Adrenal gland (tissue), 5 donors: ENCODE measurements at regions not wholly inside any gene's neighbourhood (a gene's known extent, or its start where the extent isn't known, plus 50 kb on each side); places are given as distances from the start of the nearest gene placed in this dataset.

ENCODE experiments used
- POLR2A ChIP-seq, 2 donors: fragments of 450-650 bp; IDR thresholded peaks; one replicate each; pipeline ENCODE4 v1.6.1; 2017; ENCODE audit warnings: antibody characterized with exemption in 2 of 2, mild to moderate bottlenecking in 2 of 2, moderate library complexity in 1 of 2
- TF ChIP-seq, protein P1 (sequence below), 6 experiments: fragments of 450-650 bp in 4 of 6; fragments of 200-600 bp in 2 of 6; sonication (generic) in 1 of 6; IDR thresholded peaks; 1 replicate in 5 of 6; 2 replicates in 1 of 6; pipeline versions ENCODE4 v1.5.1 to v1.8.0; 2016 to 2021; ENCODE audit warnings: antibody characterized with exemption in 6 of 6, mild to moderate bottlenecking in 2 of 6, moderate library complexity in 1 of 6
- donor health status: DM: no; HTN: no; CAD: no.

DNA sequence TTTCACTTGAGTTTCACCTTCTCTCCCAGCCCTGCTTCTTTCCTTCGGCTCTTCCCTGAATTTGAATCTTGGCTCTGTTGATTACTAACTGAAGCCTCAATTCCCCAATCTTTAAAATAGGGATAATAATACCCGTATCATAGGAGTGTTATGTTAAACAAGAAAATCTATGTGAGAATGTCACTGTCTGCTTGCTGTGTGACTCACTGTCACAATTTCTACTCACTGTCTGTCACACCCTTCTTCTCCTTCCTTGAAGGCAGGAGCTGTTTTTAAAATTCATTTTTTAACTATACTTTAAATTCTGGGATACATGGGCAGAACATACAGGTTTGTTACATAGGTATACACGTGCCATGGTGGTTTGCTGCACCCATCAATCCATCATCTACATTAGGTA, 141.6 kb upstream of the CXCR4 start:
- no peak for TF ChIP-seq POLR2A (IDR thresholded peaks at IDR 0.05)
- TF ChIP-seq, protein P1, sequence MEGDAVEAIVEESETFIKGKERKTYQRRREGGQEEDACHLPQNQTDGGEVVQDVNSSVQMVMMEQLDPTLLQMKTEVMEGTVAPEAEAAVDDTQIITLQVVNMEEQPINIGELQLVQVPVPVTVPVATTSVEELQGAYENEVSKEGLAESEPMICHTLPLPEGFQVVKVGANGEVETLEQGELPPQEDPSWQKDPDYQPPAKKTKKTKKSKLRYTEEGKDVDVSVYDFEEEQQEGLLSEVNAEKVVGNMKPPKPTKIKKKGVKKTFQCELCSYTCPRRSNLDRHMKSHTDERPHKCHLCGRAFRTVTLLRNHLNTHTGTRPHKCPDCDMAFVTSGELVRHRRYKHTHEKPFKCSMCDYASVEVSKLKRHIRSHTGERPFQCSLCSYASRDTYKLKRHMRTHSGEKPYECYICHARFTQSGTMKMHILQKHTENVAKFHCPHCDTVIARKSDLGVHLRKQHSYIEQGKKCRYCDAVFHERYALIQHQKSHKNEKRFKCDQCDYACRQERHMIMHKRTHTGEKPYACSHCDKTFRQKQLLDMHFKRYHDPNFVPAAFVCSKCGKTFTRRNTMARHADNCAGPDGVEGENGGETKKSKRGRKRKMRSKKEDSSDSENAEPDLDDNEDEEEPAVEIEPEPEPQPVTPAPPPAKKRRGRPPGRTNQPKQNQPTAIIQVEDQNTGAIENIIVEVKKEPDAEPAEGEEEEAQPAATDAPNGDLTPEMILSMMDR (IDR thresholded peaks at IDR 0.05), result no peak
